Left lung (tissue), 4 donors: ENCODE measurements at regions not wholly inside any gene's neighbourhood (a gene's known extent, or its start where the extent isn't known, plus 50 kb on each side); places are given as distances from the start of the nearest gene placed in this dataset.

Source experiments
- ATAC-seq: fragments of 200-7000 bp; cut with Tn5 transposase; one replicate; pipeline ENCODE4 v1.9.1; 2020; ENCODE audit warnings: moderate library complexity
- DNase-seq, 4 donors: peaks; one replicate each; pipeline ENCODE4 v3.0.0-alpha.2; 2013 to 2020
- H3K27ac ChIP-seq, 2 donors: fragments of 200-600 bp; sonication (generic) in 1 of 2; one replicate each; pipeline versions ENCODE4 v1.5.0 to v1.8.0; 2020 to 2021
- H3K27me3 ChIP-seq, 2 donors: fragments of 200-600 bp; sonication (generic) in 1 of 2; one replicate each; pipeline versions ENCODE4 v1.5.0 to v1.8.0; 2020 to 2021
- H3K36me3 ChIP-seq, 2 donors: fragments of 200-600 bp; sonication (generic) in 1 of 2; one replicate each; pipeline versions ENCODE4 v1.5.0 to v1.8.0; 2020 to 2021
- H3K4me1 ChIP-seq, 2 donors: fragments of 200-600 bp; one replicate each; pipeline ENCODE4 v1.8.0; 2021
- H3K4me3 ChIP-seq, 2 donors: fragments of 200-600 bp; sonication (generic) in 1 of 2; one replicate each; pipeline versions ENCODE4 v1.5.0 to v1.8.0; 2020 to 2021; ENCODE audit warnings: mild to moderate bottlenecking in 1 of 2
- H3K9me3 ChIP-seq, 2 donors: fragments of 200-600 bp; sonication (generic) in 1 of 2; one replicate each; pipeline versions ENCODE4 v1.5.0 to v1.8.0; 2020 to 2021
- intact Hi-C, 2 donors: fragments of 100-400 bp; cut with DNase I; formaldehyde crosslinking; loops; one replicate each; pipeline versions ENCODE4 v1.11.2 to v1.14.2; 2022
- TF ChIP-seq, protein P1 (sequence below), 2 donors: fragments of 200-600 bp; sonication (generic) in 1 of 2; IDR thresholded peaks; one replicate each; pipeline versions ENCODE4 v1.5.0 to v1.8.0; 2021; ENCODE audit warnings: antibody characterized with exemption in 2 of 2
- donor health status: DM: no; HTN: yes; CAD: no.
- donor health status: DM: no; HTN: no; CAD: no.

DNA sequence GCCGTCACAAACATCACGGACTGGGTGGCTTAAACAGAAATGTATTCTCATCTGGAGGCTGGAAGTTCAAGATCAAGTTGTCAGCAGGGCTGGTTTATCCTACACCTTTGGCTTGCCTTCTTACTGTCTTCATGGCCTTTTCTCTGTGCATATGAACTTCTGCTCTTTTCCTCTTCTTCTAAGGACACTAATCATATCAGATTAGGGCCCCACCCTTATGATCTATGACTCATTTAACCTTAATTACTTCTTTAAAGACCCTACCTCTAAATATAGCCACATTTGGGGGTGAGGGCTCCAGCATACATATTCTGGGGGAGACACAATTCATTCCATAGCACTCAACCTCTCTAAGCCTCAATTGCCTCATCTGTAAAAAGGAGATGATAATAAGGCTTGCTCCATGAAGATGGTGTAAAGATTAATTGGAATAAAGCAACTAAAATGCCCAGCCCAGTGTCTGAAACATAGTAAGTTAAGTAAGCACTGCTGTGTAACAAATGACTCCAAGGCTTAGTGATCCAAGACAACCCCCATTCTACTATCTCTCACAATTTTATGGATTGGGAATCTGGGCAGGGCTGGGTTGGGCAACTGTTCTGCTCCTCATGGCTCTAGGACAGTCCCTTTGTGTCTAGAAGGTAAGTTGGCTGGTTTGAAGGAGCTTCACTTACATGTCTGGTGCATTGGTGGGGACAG, 119.8 kb downstream of the BANF2 start:
- no peak for ATAC-seq
- intact Hi-C loops: loop anchor here in 1 of 2 donors (10.0 kb wide), 1 partner anchor 135 kb away; the partner anchor contains the start of gene RRBP1
- peaks cover 0 to 4% of the 10 kb centered on the region in 2 donors for H3K4me1 ChIP-seq

DNA sequence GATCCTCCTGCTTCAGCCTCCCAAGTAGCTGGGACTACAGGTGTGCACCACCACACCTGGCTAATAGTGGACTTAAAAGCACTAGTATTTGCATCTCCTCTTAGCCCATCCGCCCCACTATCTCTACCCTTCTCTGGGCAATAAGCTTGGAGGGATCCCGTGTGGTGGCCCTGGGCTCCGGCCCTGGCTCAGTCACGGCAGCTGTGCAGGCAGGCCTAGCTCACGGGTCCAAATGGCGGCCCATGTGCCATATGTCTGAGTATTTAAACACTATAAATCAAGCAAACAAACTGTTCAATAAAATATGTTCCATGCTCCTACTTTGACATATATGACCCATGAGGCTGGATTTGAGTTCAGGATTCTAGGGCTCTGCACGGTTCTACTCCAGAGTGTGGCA, 118.4 kb downstream of the BANF2 start:
- no peaks in the 10 kb centered on the region for H3K36me3 ChIP-seq
- ATAC-seq (no peak), DNase-seq (no peak)
- H3K4me3 ChIP-seq: no peak overlapping the region
- H3K4me1 ChIP-seq: peaks cover 0 to 4% of the 10 kb centered on the region in 2 donors
- H3K27me3 ChIP-seq: no peaks in the 10 kb centered on the region
- TF ChIP-seq, protein P1, sequence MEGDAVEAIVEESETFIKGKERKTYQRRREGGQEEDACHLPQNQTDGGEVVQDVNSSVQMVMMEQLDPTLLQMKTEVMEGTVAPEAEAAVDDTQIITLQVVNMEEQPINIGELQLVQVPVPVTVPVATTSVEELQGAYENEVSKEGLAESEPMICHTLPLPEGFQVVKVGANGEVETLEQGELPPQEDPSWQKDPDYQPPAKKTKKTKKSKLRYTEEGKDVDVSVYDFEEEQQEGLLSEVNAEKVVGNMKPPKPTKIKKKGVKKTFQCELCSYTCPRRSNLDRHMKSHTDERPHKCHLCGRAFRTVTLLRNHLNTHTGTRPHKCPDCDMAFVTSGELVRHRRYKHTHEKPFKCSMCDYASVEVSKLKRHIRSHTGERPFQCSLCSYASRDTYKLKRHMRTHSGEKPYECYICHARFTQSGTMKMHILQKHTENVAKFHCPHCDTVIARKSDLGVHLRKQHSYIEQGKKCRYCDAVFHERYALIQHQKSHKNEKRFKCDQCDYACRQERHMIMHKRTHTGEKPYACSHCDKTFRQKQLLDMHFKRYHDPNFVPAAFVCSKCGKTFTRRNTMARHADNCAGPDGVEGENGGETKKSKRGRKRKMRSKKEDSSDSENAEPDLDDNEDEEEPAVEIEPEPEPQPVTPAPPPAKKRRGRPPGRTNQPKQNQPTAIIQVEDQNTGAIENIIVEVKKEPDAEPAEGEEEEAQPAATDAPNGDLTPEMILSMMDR (IDR thresholded peaks at IDR 0.05): no peak
- H3K27ac ChIP-seq: no peak overlapping the region
- intact Hi-C loops: no loop called here
- H3K9me3 ChIP-seq: no peaks in the 10 kb centered on the region

More for the DNA sequence above, 119.8 kb downstream of the BANF2 start:
- DNase-seq: no peak
- no peaks in the 10 kb centered on the region for H3K9me3 ChIP-seq
- no peaks in the 10 kb centered on the region for H3K27me3 ChIP-seq
- no peak overlapping the region for H3K4me3 ChIP-seq
- TF ChIP-seq, protein P1 (IDR thresholded peaks at IDR 0.05): no peak
- H3K27ac ChIP-seq: no peak overlapping the region
- H3K36me3 ChIP-seq: no peaks in the 10 kb centered on the region

DNA sequence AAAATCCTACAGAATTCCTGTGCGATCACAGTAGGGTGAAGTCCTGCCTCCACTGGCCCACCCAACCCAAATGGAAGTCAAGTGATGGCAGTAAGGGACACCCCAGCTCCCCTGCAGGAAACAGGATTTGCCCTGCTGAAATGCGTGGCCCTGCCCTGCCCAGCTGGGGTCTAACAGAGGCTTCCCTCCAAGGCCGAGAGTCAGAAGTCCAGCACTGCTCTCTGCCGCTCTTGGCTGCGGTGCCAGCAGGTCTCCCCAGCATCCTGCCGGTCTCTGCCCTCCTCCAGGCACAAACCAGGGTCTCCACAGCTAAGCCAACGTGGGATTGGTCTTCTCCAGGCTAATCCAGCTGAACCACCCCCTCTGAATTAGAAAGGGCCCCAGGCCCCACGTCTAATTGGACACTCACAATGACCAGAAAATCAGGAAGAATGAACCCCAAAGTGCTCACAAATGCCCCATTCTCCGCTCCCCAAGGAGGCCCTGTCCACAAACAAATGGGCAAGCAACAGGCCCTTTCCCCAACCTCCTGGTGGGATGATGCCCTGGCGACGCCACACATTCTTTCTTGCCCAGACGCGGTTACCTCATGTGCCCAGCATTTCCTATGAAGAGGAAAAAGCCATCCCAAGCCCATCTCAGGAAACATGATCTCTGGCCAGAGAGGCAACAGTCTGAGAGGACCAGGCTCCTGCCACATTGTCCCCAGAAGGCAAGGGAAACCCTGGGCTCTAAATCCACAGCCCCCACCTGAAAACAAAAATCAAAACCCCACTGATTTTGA, 117.2 kb downstream of the BANF2 start:
- Histone ChIP-seq H3K27ac (no peak overlapping the region), H3K4me1 (peaks cover 0 to under 1% of the 10 kb centered on the region in 2 donors), H3K27me3 (no peaks in the 10 kb centered on the region), H3K36me3 (no peaks in the 10 kb centered on the region), H3K9me3 (no peaks in the 10 kb centered on the region), H3K4me3 (no peak overlapping the region)
- TF ChIP-seq, protein P1 (IDR thresholded peaks at IDR 0.05): no peak
- intact Hi-C loops: no loop called here
- ATAC-seq (no peak), DNase-seq (peak in 1 of 4 donors; percentile 52)

DNA sequence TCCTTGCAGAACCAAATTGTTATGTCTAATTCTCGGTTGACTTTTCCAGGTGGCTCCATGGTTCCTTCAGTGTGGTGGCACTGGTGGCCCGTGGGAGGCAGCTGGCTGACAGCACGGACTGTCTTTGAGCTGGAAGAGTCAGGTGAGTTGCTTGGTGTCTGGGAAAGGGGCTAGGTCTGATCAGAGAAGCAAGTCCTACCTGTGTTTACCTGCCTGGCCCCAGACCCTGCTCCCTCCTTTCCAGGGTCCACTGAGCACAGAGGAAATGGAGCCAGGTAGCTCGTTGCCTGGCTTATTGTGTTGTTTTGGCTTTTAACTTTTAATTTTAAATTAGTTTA, 111.8 kb downstream of the BANF2 start:
- H3K4me3 ChIP-seq: no peak overlapping the region

More for the DNA sequence above, 111.8 kb downstream of the BANF2 start:
- DNase-seq (peak in 1 of 4 donors; percentile 3), ATAC-seq (no peak)
- Histone ChIP-seq H3K27me3 (no peaks in the 10 kb centered on the region), H3K36me3 (no peaks in the 10 kb centered on the region), H3K4me1 (no peaks in the 10 kb centered on the region), H3K27ac (no peak overlapping the region), H3K9me3 (no peaks in the 10 kb centered on the region)
- intact Hi-C loops: no loop called here
- TF ChIP-seq, protein P1 (IDR thresholded peaks at IDR 0.05): no peak
